ENCODE measurements at regions not wholly inside any gene's neighbourhood (a gene's known extent, or its start where the extent isn't known, plus 50 kb on each side); places are given as distances from the start of the nearest gene placed in this dataset.

DNA sequence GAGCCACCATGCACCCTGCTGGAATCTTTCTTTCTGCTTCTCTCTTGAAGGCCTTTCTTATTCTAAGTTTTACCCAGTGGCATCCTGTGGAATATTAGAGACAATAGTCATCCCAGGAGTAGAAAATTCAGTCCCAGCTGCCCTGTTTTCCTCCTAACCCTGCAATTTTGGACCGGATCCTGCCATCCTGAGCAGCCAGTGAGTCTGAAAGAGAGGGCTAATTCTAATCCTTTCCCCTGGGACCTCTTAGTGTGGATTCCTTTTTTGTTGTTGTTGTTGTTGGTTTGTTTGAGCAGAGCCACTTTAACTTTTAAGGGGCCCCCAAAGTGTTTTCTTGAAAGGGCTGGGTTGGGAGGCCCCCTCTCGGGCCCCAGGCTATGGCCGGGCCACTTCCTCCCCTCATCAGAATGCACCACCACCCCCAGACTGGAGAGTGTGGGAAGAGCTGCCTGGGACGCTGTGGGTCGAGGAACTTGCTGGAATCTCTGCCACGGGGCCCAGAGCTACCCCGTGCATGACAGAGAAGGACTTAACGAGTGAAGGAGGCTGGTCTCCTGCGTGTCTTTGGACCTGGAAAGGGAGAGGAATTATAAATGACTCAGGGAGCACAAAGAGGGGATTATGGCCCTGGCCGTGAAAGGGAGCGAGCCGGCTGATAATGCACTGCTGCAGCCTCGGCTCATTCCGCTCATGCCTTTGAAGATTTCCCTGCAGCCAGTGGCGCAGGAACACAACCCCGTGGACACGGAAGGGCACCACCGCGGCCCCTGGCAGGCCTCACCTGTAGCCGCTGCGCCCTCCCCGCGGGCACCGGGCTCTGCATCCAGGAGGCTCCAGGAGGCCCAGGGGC is 81.0 kb upstream of the AKT3 start:
- no peaks in the 10 kb centered on the region; the same call in 1 of the 2 replicates for H3K9me3 ChIP-seq (ENCODE audit: low read length)
- ChIA-PET POLR2A (no interaction called here), CTCF (ENCODE audit: low intra/inter-chr PET ratio, low total read pairs) (no interaction called here)
- no TSS peak for BruUV-seq (replicated peaks)
- DNase-seq (ENCODE audit: low spot score) (no peak), ATAC-seq (peak; percentile 36; the same call in 2 of the 3 replicates), FAIRE-seq (no peak)
- 0% methylated on average over 3 of the region's 24 CpGs for WGBS (ENCODE audit: low lambda C conversion rate)
- intact Hi-C loops (cut with micrococcal nuclease; ENCODE audit: unreplicated experiment) (no loop called here), in situ Hi-C loops (cut with HindIII; ENCODE audit: extremely low pct_ligation_motif_present, low pct_unique_long_range_greater_than_20kb) (no loop called here)
- no peak overlapping the region for H3K9ac ChIP-seq (ENCODE audit: insufficient read depth, low read depth, low read length)
- no peak overlapping the region for H3K4me2 ChIP-seq (ENCODE audit: low read depth, low read length)
- no peak overlapping the region for H2AFZ ChIP-seq (ENCODE audit: low read length)
- no peak overlapping the region for H3K4me3 ChIP-seq (replicated peaks in 1 of 3; ENCODE audit: insufficient read depth in 1 of 3, low read depth in 2 of 3, low read length in 3 of 3)
- H3K36me3 ChIP-seq (replicated peaks in 1 of 2; ENCODE audit: control insufficient read depth in 1 of 2, insufficient read depth in 2 of 2, low read length in 2 of 2), result no peaks in the 10 kb centered on the region
- H3K27ac ChIP-seq (ENCODE audit: extremely low read length, insufficient read depth, low read length), result no peak overlapping the region
- 0 out of 5 replicates have a peak, but pooled peaks cover 0 to 7% of the 10 kb centered on the region in 2 experiments for H3K27me3 ChIP-seq (ENCODE audit: control insufficient read depth in 1 of 2, insufficient read depth in 2 of 2, low read length in 2 of 2)
- H4K20me1 ChIP-seq (ENCODE audit: insufficient read depth, low read length), result no peaks in the 10 kb centered on the region
- no peaks in the 10 kb centered on the region for H3K79me2 ChIP-seq (ENCODE audit: insufficient read depth, low read length)
- H3K4me1 ChIP-seq (ENCODE audit: insufficient read depth, low read length), result no peaks in the 10 kb centered on the region
- TF ChIP-seq, protein P1, sequence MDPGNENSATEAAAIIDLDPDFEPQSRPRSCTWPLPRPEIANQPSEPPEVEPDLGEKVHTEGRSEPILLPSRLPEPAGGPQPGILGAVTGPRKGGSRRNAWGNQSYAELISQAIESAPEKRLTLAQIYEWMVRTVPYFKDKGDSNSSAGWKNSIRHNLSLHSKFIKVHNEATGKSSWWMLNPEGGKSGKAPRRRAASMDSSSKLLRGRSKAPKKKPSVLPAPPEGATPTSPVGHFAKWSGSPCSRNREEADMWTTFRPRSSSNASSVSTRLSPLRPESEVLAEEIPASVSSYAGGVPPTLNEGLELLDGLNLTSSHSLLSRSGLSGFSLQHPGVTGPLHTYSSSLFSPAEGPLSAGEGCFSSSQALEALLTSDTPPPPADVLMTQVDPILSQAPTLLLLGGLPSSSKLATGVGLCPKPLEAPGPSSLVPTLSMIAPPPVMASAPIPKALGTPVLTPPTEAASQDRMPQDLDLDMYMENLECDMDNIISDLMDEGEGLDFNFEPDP (CRISPR knock-in tag; conservative IDR thresholded peaks at IDR 0.05), result no peak
- TF ChIP-seq, protein P2, sequence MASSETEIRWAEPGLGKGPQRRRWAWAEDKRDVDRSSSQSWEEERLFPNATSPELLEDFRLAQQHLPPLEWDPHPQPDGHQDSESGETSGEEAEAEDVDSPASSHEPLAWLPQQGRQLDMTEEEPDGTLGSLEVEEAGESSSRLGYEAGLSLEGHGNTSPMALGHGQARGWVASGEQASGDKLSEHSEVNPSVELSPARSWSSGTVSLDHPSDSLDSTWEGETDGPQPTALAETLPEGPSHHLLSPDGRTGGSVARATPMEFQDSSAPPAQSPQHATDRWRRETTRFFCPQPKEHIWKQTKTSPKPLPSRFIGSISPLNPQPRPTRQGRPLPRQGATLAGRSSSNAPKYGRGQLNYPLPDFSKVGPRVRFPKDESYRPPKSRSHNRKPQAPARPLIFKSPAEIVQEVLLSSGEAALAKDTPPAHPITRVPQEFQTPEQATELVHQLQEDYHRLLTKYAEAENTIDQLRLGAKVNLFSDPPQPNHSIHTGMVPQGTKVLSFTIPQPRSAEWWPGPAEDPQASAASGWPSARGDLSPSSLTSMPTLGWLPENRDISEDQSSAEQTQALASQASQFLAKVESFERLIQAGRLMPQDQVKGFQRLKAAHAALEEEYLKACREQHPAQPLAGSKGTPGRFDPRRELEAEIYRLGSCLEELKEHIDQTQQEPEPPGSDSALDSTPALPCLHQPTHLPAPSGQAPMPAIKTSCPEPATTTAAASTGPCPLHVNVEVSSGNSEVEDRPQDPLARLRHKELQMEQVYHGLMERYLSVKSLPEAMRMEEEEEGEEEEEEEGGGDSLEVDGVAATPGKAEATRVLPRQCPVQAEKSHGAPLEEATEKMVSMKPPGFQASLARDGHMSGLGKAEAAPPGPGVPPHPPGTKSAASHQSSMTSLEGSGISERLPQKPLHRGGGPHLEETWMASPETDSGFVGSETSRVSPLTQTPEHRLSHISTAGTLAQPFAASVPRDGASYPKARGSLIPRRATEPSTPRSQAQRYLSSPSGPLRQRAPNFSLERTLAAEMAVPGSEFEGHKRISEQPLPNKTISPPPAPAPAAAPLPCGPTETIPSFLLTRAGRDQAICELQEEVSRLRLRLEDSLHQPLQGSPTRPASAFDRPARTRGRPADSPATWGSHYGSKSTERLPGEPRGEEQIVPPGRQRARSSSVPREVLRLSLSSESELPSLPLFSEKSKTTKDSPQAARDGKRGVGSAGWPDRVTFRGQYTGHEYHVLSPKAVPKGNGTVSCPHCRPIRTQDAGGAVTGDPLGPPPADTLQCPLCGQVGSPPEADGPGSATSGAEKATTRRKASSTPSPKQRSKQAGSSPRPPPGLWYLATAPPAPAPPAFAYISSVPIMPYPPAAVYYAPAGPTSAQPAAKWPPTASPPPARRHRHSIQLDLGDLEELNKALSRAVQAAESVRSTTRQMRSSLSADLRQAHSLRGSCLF (CRISPR knock-in tag; IDR thresholded peaks at IDR 0.05; ENCODE audit: borderline replicate concordance), result no peak
- TF ChIP-seq ZNF713 (CRISPR knock-in tag; IDR thresholded peaks at IDR 0.05) (no peak), GLI4 (CRISPR knock-in tag; IDR thresholded peaks at IDR 0.05; ENCODE audit: borderline replicate concordance) (no peak)
- TF ChIP-seq, protein P3, sequence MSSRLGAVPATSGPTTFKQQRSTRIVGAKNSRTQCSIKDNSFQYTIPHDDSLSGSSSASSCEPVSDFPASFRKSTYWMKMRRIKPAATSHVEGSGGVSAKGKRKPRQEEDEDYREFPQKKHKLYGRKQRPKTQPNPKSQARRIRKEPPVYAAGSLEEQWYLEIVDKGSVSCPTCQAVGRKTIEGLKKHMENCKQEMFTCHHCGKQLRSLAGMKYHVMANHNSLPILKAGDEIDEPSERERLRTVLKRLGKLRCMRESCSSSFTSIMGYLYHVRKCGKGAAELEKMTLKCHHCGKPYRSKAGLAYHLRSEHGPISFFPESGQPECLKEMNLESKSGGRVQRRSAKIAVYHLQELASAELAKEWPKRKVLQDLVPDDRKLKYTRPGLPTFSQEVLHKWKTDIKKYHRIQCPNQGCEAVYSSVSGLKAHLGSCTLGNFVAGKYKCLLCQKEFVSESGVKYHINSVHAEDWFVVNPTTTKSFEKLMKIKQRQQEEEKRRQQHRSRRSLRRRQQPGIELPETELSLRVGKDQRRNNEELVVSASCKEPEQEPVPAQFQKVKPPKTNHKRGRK (CRISPR knock-in tag; IDR thresholded peaks at IDR 0.05), result no peak
- TF ChIP-seq, protein P4, sequence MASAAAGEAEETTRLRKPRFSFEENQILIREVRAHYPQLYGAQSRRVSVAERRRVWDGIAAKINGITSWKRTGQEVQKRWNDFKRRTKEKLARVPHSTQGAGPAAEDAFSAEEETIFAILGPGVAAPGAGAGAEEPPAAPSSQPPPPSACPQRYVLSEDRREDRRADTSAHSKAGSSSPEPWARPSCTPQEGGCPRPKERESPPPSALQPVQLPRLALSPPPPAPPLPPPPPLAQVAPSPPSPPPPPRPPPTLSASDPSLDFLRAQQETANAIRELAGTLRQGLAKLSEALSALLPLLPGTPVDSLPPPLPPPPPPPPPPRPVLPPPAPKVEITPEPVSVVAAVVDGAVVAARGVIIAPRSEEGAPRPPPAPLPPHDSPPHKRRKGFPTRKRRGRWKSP (CRISPR knock-in tag; IDR thresholded peaks at IDR 0.05), result no peak
- TF ChIP-seq, protein P5, sequence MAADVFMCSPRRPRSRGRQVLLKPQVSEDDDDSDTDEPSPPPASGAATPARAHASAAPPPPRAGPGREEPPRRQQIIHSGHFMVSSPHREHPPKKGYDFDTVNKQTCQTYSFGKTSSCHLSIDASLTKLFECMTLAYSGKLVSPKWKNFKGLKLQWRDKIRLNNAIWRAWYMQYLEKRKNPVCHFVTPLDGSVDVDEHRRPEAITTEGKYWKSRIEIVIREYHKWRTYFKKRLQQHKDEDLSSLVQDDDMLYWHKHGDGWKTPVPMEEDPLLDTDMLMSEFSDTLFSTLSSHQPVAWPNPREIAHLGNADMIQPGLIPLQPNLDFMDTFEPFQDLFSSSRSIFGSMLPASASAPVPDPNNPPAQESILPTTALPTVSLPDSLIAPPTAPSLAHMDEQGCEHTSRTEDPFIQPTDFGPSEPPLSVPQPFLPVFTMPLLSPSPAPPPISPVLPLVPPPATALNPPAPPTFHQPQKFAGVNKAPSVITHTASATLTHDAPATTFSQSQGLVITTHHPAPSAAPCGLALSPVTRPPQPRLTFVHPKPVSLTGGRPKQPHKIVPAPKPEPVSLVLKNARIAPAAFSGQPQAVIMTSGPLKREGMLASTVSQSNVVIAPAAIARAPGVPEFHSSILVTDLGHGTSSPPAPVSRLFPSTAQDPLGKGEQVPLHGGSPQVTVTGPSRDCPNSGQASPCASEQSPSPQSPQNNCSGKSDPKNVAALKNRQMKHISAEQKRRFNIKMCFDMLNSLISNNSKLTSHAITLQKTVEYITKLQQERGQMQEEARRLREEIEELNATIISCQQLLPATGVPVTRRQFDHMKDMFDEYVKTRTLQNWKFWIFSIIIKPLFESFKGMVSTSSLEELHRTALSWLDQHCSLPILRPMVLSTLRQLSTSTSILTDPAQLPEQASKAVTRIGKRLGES (CRISPR knock-in tag; IDR thresholded peaks at IDR 0.05; ENCODE audit: borderline replicate concordance), result no peak

Data from HepG2 (cell line).